ENCODE measurements at regions not wholly inside any gene's neighbourhood (a gene's known extent, or its start where the extent isn't known, plus 50 kb on each side); places are given as distances from the start of the nearest gene placed in this dataset.
"Not testable (repeated sequence)": the region's sequence is repeated elsewhere in the genome, so short reads cannot be mapped to it uniquely, and the experiment has no call there.

GRCh38 chr9:6147846-6148245 is 67.8 kb upstream of the IL33 start:
- TF ChIP-seq CTCF (IDR thresholded peaks at IDR 0.05; ENCODE audit: low read depth, low read length) = no peak
- no peaks in the 10 kb centered on the region for H3K27me3 ChIP-seq (ENCODE audit: control insufficient read depth, insufficient read depth, low read length)
- ChIA-PET POLR2A (no interaction called here), CTCF (no interaction called here)
- H3K27ac ChIP-seq (ENCODE audit: low read depth, low read length) = no peak overlapping the region
- H3K4me3 ChIP-seq (ENCODE audit: low read depth, low read length) = no peak overlapping the region
- no peak for DNase-seq (ENCODE audit: low read depth, low spot score)
- H3K9me3 ChIP-seq (ENCODE audit: control insufficient read depth, insufficient read depth, low read length) = no peaks in the 10 kb centered on the region

GRCh38 chr9:6144947-6145346 is 70.7 kb upstream of the IL33 start:
- CTCF ChIA-PET = no interaction called here
- POLR2A ChIA-PET = no interaction called here
- no peak overlapping the region for H3K4me3 ChIP-seq (ENCODE audit: low read depth, low read length)

GRCh38 chr9:6142799-6143454 is 72.7 kb upstream of the IL33 start:
- Histone ChIP-seq H3K4me3 (ENCODE audit: low read depth, low read length) (no peak overlapping the region), H3K27me3 (ENCODE audit: control insufficient read depth, insufficient read depth, low read length) (no peaks in the 10 kb centered on the region), H3K9me3 (ENCODE audit: control insufficient read depth, insufficient read depth, low read length) (no peaks in the 10 kb centered on the region), H3K27ac (ENCODE audit: low read depth, low read length) (no peak overlapping the region)
- ChIA-PET POLR2A (no interaction called here), CTCF (no interaction called here)
- no peak for DNase-seq (ENCODE audit: low read depth, low spot score)
- TF ChIP-seq CTCF (IDR thresholded peaks at IDR 0.05; ENCODE audit: low read depth, low read length) = no peak

More at GRCh38 chr9:6144947-6145346, 70.7 kb upstream of the IL33 start:
- no peak for DNase-seq (ENCODE audit: low read depth, low spot score)
- no peak for TF ChIP-seq CTCF (IDR thresholded peaks at IDR 0.05; ENCODE audit: low read depth, low read length)
- Histone ChIP-seq H3K27ac (ENCODE audit: low read depth, low read length) (no peak overlapping the region), H3K9me3 (ENCODE audit: control insufficient read depth, insufficient read depth, low read length) (no peaks in the 10 kb centered on the region), H3K27me3 (ENCODE audit: control insufficient read depth, insufficient read depth, low read length) (no peaks in the 10 kb centered on the region)

GRCh38 chr9:6135780-6136179 is 79.8 kb upstream of the IL33 start:
- H3K27me3 ChIP-seq (ENCODE audit: control insufficient read depth, insufficient read depth, low read length); H3K4me3 ChIP-seq (ENCODE audit: low read depth, low read length); POLR2A ChIA-PET; H3K27ac ChIP-seq (ENCODE audit: low read depth, low read length); CTCF ChIA-PET; H3K9me3 ChIP-seq (ENCODE audit: control insufficient read depth, insufficient read depth, low read length); DNase-seq (ENCODE audit: low read depth, low spot score): not testable (repeated sequence)

GRCh38 chr9:6134661-6135180 is 80.9 kb upstream of the IL33 start:
- no peaks in the 10 kb centered on the region for H3K27me3 ChIP-seq (ENCODE audit: control insufficient read depth, insufficient read depth, low read length)
- CTCF ChIA-PET = no interaction called here
- no peak for DNase-seq (ENCODE audit: low read depth, low spot score)
- no peak for TF ChIP-seq CTCF (IDR thresholded peaks at IDR 0.05; ENCODE audit: low read depth, low read length)
- no peaks in the 10 kb centered on the region for H3K9me3 ChIP-seq (ENCODE audit: control insufficient read depth, insufficient read depth, low read length)
- POLR2A ChIA-PET = no interaction called here
- no peak overlapping the region for H3K4me3 ChIP-seq (ENCODE audit: low read depth, low read length)
- no peak overlapping the region for H3K27ac ChIP-seq (ENCODE audit: low read depth, low read length)
